B cell (primary cell): ENCODE measurements at regions not wholly inside any gene's neighbourhood (a gene's known extent, or its start where the extent isn't known, plus 50 kb on each side); places are given as distances from the start of the nearest gene placed in this dataset.

Experiments
- ATAC-seq: fragments of 200-7000 bp; cut with Tn5 transposase; one replicate; pipeline ENCODE4 v1.10.0; 2021; ENCODE audit warnings: low read depth, mild to moderate bottlenecking, moderate number of reproducible peaks, moderate library complexity
- CTCF ChIA-PET: fragments of 350-600 bp; sonication (Branson Sonifier 250); formaldehyde crosslinking; loops from one replicate; lab custom pipeline; 2021; ENCODE audit warnings: antibody characterized with exemption, inconsistent platforms; lab: Charles Lee
- POLR2A ChIA-PET: fragments of 350-600 bp; sonication (Branson Sonifier 250); formaldehyde crosslinking; loops from one replicate; lab custom pipeline; 2021; ENCODE audit warnings: antibody characterized with exemption; lab: Charles Lee
- DNase-seq: peaks from one replicate; pipeline ENCODE4 v3.0.0; 2013
- H2AFZ ChIP-seq: 2 replicates; pipeline ENCODE4 v1.6.1; 2012; ENCODE audit warnings: mild to moderate bottlenecking, low read depth, low read length; ENCODE audit not compliant: insufficient read depth, poor library complexity, severe bottlenecking
- H3K27ac ChIP-seq, 2 donors: 1 replicate in 1 of 2; 2 replicates in 1 of 2; pipeline ENCODE4 v1.5.1; 2012 to 2013; ENCODE audit warnings: low read length in 2 of 2, mild to moderate bottlenecking in 2 of 2, moderate library complexity in 1 of 2
- H3K27me3 ChIP-seq, 4 experiments: fragments of 200-600 bp in 1 of 4; sonication (generic) in 1 of 4; replicated peaks in 1 of 4; 1 replicate in 2 of 4; 2 replicates in 2 of 4; pipeline versions ENCODE4 v1.6.1 to v1.7.0; 2013 to 2016; ENCODE audit warnings: low read length in 3 of 4, mild to moderate bottlenecking in 2 of 4, mixed read lengths in 1 of 4, moderate library complexity in 1 of 4; ENCODE audit not compliant: insufficient read depth in 4 of 4, control insufficient read depth in 3 of 4; ENCODE audit errors: control extremely low read depth in 1 of 4
- H3K36me3 ChIP-seq, 2 experiments: replicated peaks in 1 of 2; 1 replicate in 1 of 2; 2 replicates in 1 of 2; pipeline versions ENCODE4 v1.6.1 to v1.7.1; 2013; ENCODE audit warnings: low read length in 1 of 2; ENCODE audit not compliant: insufficient read depth in 2 of 2, control insufficient read depth in 1 of 2; ENCODE audit errors: control extremely low read depth in 1 of 2, extremely low read depth in 1 of 2
- H3K4me1 ChIP-seq, 2 donors: fragments of 200-600 bp in 1 of 2; sonication (generic) in 1 of 2; 1 replicate in 1 of 2; 2 replicates in 1 of 2; pipeline versions ENCODE4 v1.5.1 to v1.6.1; 2013 to 2017; ENCODE audit warnings: low read length in 2 of 2; ENCODE audit not compliant: control insufficient read depth in 2 of 2, insufficient read depth in 2 of 2
- H3K4me2 ChIP-seq: replicated peaks from 2 replicates; pipeline ENCODE3; 2012; ENCODE audit warnings: mild to moderate bottlenecking, low read depth, low read length; ENCODE audit not compliant: poor library complexity, severe bottlenecking
- H3K4me3 ChIP-seq, 5 experiments: fragments of 200-600 bp in 1 of 5; sonication (generic) in 1 of 5; 1 replicate in 3 of 5; 2 replicates in 2 of 5; pipeline versions ENCODE4 v1.5.1 to v1.7.0; 2011 to 2016; ENCODE audit warnings: low read length in 4 of 5, mild to moderate bottlenecking in 4 of 5, low read depth in 2 of 5, control low read depth in 1 of 5, moderate library complexity in 1 of 5; ENCODE audit not compliant: insufficient read depth in 1 of 5; ENCODE audit errors: control extremely low read depth in 1 of 5, extremely low read depth in 1 of 5
- H3K79me2 ChIP-seq: fragments of 200-600 bp; sonication (generic); one replicate; pipeline ENCODE4 v1.6.0; 2016; ENCODE audit warnings: low read length; ENCODE audit not compliant: control insufficient read depth, insufficient read depth
- H3K9ac ChIP-seq: fragments of 200-600 bp; sonication (generic); 2 replicates; pipeline ENCODE4 v1.6.1; 2017; ENCODE audit warnings: mild to moderate bottlenecking, low read length, moderate library complexity
- H3K9me3 ChIP-seq, 3 donors: one replicate each; pipeline versions ENCODE4 v1.6.1 to v1.7.1; 2013; ENCODE audit warnings: low read length in 2 of 3; ENCODE audit not compliant: control insufficient read depth in 2 of 3, insufficient read depth in 1 of 3; ENCODE audit errors: control extremely low read depth in 1 of 3
- H4K20me1 ChIP-seq: 2 replicates; pipeline ENCODE4 v1.6.0; 2012; ENCODE audit warnings: mild to moderate bottlenecking, low read length; ENCODE audit not compliant: insufficient read depth, control insufficient read depth, poor library complexity, severe bottlenecking
- H3K27ac Mint-ChIP-seq: one replicate; pipeline ENCODE4 v1.8.0; 2021; ENCODE audit warnings: mixed read lengths
- H3K27me3 Mint-ChIP-seq: one replicate; pipeline ENCODE4 v1.8.0; 2021; ENCODE audit warnings: mixed read lengths
- H3K4me1 Mint-ChIP-seq: one replicate; pipeline ENCODE4 v1.8.0; 2021; ENCODE audit warnings: mixed read lengths
- H3K4me3 Mint-ChIP-seq: one replicate; pipeline ENCODE4 v1.8.0; 2021; ENCODE audit warnings: mixed read lengths
- H3K9me3 Mint-ChIP-seq: one replicate; pipeline ENCODE4 v1.8.0; 2022; ENCODE audit warnings: mixed read lengths; ENCODE audit not compliant: insufficient read depth
- EZH2 ChIP-seq: IDR thresholded peaks from 2 replicates; pipeline ENCODE4 v1.6.1; 2012; ENCODE audit warnings: borderline replicate concordance, low read depth, mild to moderate bottlenecking, moderate library complexity, low read length; ENCODE audit not compliant: insufficient read depth, poor library complexity, severe bottlenecking
- WGBS: methylation state at CpG from one replicate; pipeline ENCODE4 v1.1.5; 2013; ENCODE audit warnings: missing lambda C conversion rate; ENCODE audit not compliant: insufficient coverage; 5-methylcytosine and 5-hydroxymethylcytosine counted together
- intact Hi-C: fragments of 100-400 bp; cut with micrococcal nuclease; formaldehyde crosslinking; loops from one replicate; pipeline ENCODE4 v1.10.0; 2022
- TF ChIP-seq, protein P1 (sequence below): fragments of 200-600 bp; IDR thresholded peaks from one replicate; pipeline ENCODE4 v1.8.0; 2022; ENCODE audit warnings: antibody characterized with exemption, mild to moderate bottlenecking

DNA sequence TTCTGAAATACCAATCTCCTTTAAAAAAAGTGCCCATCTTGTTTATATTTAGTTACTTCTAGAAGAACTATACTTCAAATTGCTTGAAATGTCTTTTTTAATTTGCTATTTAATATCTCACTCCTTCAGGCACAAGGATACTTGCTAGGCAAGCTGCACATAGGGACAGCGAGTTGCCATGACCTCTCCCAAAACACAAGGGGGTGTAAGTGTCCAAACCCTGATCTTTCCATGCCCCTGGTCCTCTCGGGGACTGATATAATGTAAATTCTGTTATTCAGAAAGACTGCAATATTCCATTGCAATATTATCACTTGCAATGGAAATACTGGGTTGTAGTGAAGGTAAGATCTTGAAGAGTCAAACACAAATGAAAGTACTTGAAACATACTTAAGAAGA, 480.4 kb downstream of the CETN3 start:
- H2AFZ ChIP-seq, result no peak overlapping the region
- CTCF ChIA-PET, result no interaction called here
- Mint-ChIP-seq H3K4me3 (no peak overlapping the region), H3K4me1 (peaks cover 26% of the 10 kb centered on the region), H3K27ac (no peak overlapping the region), H3K9me3 (no peaks in the 10 kb centered on the region), H3K27me3 (peaks cover under 1% of the 10 kb centered on the region)
- TF ChIP-seq EZH2, result no peak
- TF ChIP-seq, protein P1, sequence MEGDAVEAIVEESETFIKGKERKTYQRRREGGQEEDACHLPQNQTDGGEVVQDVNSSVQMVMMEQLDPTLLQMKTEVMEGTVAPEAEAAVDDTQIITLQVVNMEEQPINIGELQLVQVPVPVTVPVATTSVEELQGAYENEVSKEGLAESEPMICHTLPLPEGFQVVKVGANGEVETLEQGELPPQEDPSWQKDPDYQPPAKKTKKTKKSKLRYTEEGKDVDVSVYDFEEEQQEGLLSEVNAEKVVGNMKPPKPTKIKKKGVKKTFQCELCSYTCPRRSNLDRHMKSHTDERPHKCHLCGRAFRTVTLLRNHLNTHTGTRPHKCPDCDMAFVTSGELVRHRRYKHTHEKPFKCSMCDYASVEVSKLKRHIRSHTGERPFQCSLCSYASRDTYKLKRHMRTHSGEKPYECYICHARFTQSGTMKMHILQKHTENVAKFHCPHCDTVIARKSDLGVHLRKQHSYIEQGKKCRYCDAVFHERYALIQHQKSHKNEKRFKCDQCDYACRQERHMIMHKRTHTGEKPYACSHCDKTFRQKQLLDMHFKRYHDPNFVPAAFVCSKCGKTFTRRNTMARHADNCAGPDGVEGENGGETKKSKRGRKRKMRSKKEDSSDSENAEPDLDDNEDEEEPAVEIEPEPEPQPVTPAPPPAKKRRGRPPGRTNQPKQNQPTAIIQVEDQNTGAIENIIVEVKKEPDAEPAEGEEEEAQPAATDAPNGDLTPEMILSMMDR, result no peak
- intact Hi-C loops, result no loop called here
- DNase-seq, result no peak
- H3K4me3 ChIP-seq, result no peak overlapping the region
- WGBS, result no CpG with 5 or more reads among the region's 2 CpGs
- POLR2A ChIA-PET, result no interaction called here
- peaks cover 0 to 1% (median 0%) of the 10 kb centered on the region in 3 donors for H3K9me3 ChIP-seq
- H4K20me1 ChIP-seq, result no peaks in the 10 kb centered on the region
- no peak overlapping the region for H3K27ac ChIP-seq
- H3K27me3 ChIP-seq, result no peaks in the 10 kb centered on the region
- no peaks in the 10 kb centered on the region for H3K79me2 ChIP-seq
- H3K9ac ChIP-seq, result no peak overlapping the region
- ATAC-seq, result no peak
- peaks cover 5% of the 10 kb centered on the region in 2 donors for H3K4me1 ChIP-seq
- H3K4me2 ChIP-seq, result no peak overlapping the region
- H3K36me3 ChIP-seq, result no peaks in the 10 kb centered on the region

GRCh38 chr5:89922161-89922560, 487.4 kb downstream of the CETN3 start:
- Histone ChIP-seq H3K9ac (no peak overlapping the region), H3K4me2 (no peak overlapping the region), H3K36me3 (no peaks in the 10 kb centered on the region), H3K27ac (no peak overlapping the region), H2AFZ (no peak overlapping the region), H3K27me3 (no peaks in the 10 kb centered on the region), H3K9me3 (peaks cover 0 to 1% (median 0%) of the 10 kb centered on the region in 3 donors), H4K20me1 (no peaks in the 10 kb centered on the region), H3K4me1 (no peaks in the 10 kb centered on the region), H3K79me2 (no peaks in the 10 kb centered on the region), H3K4me3 (no peak overlapping the region)
- Mint-ChIP-seq H3K9me3 (no peaks in the 10 kb centered on the region), H3K4me1 (no peaks in the 10 kb centered on the region), H3K4me3 (no peak overlapping the region), H3K27me3 (no peaks in the 10 kb centered on the region), H3K27ac (no peak overlapping the region)
- intact Hi-C loops, result no loop called here
- WGBS, result 87% methylated on average over 1 of the region's 3 CpGs
- POLR2A ChIA-PET, result no interaction called here
- no peak for TF ChIP-seq EZH2
- TF ChIP-seq, protein P1, result no peak
- ATAC-seq (no peak), DNase-seq (no peak)
- CTCF ChIA-PET, result no interaction called here
